Lower leg skin (tissue), 4 donors: ENCODE measurements at regions not wholly inside any gene's neighbourhood (a gene's known extent, or its start where the extent isn't known, plus 50 kb on each side); places are given as distances from the start of the nearest gene placed in this dataset.

Experiments used
- DNase-seq, 2 donors: peaks; one replicate each; pipeline ENCODE4 v3.0.0-alpha.2; 2019; ENCODE audit warnings: low spot score in 2 of 2
- H3K4me3 ChIP-seq: fragments of 200-600 bp; sonication (generic); 2 replicates; pipeline ENCODE4 v1.5.1; 2017; ENCODE audit warnings: mild to moderate bottlenecking, low read depth; ENCODE audit not compliant: poor library complexity, severe bottlenecking
- POLR2A ChIP-seq, 2 donors: fragments of 450-650 bp; IDR thresholded peaks; one replicate each; pipeline ENCODE4 v1.6.1; 2016 to 2017; ENCODE audit warnings: antibody characterized with exemption in 2 of 2, mild to moderate bottlenecking in 1 of 2, moderate library complexity in 1 of 2
- WGBS, 2 donors: methylation state at CpG; one replicate each; pipeline ENCODE4 v1.1.5; 2018; 5-methylcytosine and 5-hydroxymethylcytosine counted together
- intact Hi-C: fragments of 100-400 bp; cut with DNase I; formaldehyde crosslinking; loops from one replicate; pipeline ENCODE4 v1.15.0; 2023; ENCODE audit warnings: low total_unique reads
- TF ChIP-seq, protein P1 (sequence below), 3 donors: fragments of 450-650 bp; IDR thresholded peaks; one replicate each; pipeline ENCODE4 v1.5.1; 2016; ENCODE audit warnings: antibody characterized with exemption in 3 of 3, mild to moderate bottlenecking in 3 of 3, moderate library complexity in 2 of 3

GRCh38 chr6:87829622-87830121 is 127.6 kb upstream of the AKIRIN2 start:
- intact Hi-C loops = no loop called here
- TF ChIP-seq, protein P1, sequence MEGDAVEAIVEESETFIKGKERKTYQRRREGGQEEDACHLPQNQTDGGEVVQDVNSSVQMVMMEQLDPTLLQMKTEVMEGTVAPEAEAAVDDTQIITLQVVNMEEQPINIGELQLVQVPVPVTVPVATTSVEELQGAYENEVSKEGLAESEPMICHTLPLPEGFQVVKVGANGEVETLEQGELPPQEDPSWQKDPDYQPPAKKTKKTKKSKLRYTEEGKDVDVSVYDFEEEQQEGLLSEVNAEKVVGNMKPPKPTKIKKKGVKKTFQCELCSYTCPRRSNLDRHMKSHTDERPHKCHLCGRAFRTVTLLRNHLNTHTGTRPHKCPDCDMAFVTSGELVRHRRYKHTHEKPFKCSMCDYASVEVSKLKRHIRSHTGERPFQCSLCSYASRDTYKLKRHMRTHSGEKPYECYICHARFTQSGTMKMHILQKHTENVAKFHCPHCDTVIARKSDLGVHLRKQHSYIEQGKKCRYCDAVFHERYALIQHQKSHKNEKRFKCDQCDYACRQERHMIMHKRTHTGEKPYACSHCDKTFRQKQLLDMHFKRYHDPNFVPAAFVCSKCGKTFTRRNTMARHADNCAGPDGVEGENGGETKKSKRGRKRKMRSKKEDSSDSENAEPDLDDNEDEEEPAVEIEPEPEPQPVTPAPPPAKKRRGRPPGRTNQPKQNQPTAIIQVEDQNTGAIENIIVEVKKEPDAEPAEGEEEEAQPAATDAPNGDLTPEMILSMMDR (IDR thresholded peaks at IDR 0.05) = no peak
- no peak for TF ChIP-seq POLR2A (IDR thresholded peaks at IDR 0.05)
- no peak overlapping the region for H3K4me3 ChIP-seq
- no peak for DNase-seq

DNA sequence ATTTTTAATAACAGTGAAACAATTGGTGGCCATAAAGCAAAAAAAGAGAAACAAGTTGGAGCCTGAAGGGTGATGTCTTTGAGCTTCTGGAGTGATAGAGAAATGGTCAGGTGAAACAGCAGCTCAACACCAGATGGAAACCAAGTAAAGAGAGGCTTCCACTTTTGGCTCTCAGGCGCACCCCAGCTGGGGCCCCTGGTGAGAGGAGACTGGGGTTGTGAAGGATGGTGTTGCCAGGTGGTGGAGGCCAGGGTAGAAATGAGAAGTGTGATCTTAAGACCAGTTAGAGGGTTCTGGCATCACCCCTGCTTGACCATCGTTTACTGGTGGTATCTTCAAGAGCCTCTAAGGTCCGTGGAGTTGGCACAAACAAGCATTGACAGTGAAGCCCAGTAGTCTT is 126.0 kb upstream of the AKIRIN2 start:
- H3K4me3 ChIP-seq = no peak overlapping the region
- no peak for DNase-seq
- 95 to 96% methylated on average over 3 of the region's 3 CpGs for WGBS, 2 donors
- no peak for TF ChIP-seq POLR2A (IDR thresholded peaks at IDR 0.05)
- TF ChIP-seq, protein P1 (IDR thresholded peaks at IDR 0.05) = no peak
- intact Hi-C loops = no loop called here

- DNase-seq = no peak
- intact Hi-C loops = no loop called here
- TF ChIP-seq, protein P1 (IDR thresholded peaks at IDR 0.05) = no peak
- TF ChIP-seq POLR2A (IDR thresholded peaks at IDR 0.05) = no peak
- no peak overlapping the region for H3K4me3 ChIP-seq
- WGBS, 2 donors = 67 to 71% methylated on average over 6 of the region's 6 CpGs
Measured at GRCh38 chr6:87827346-87827745, 125.3 kb upstream of the AKIRIN2 start.

- 89 to 92% methylated on average over 2 of the region's 2 CpGs for WGBS, 2 donors
- DNase-seq = no peak
- TF ChIP-seq, protein P1 (IDR thresholded peaks at IDR 0.05) = no peak
- TF ChIP-seq POLR2A (IDR thresholded peaks at IDR 0.05) = no peak
- no peak overlapping the region for H3K4me3 ChIP-seq
- intact Hi-C loops = no loop called here
Measured at GRCh38 chr6:87826424-87826823, 124.4 kb upstream of the AKIRIN2 start.

- DNase-seq = no peak
- H3K4me3 ChIP-seq = no peak overlapping the region
- intact Hi-C loops = no loop called here
- WGBS, 2 donors = 59% methylated on average over 2 of the region's 2 CpGs
- TF ChIP-seq POLR2A (IDR thresholded peaks at IDR 0.05) = no peak
- TF ChIP-seq, protein P1 (IDR thresholded peaks at IDR 0.05) = no peak
Measured at GRCh38 chr6:87825821-87826221, 123.8 kb upstream of the AKIRIN2 start.

GRCh38 chr6:87824958-87825491 is 123.0 kb upstream of the AKIRIN2 start:
- H3K4me3 ChIP-seq = no peak overlapping the region
- WGBS, 2 donors = 48 to 55% methylated on average over 2 of the region's 2 CpGs
- TF ChIP-seq, protein P1 (IDR thresholded peaks at IDR 0.05) = no peak
- no peak for TF ChIP-seq POLR2A (IDR thresholded peaks at IDR 0.05)
- intact Hi-C loops = no loop called here
- no peak for DNase-seq
